GM11168 (cell line): ENCODE measurements at regions not wholly inside any gene's neighbourhood (a gene's known extent, or its start where the extent isn't known, plus 50 kb on each side); places are given as distances from the start of the nearest gene placed in this dataset.
"Not testable (repeated sequence)": the region's sequence is repeated elsewhere in the genome, so short reads cannot be mapped to it uniquely, and the experiment has no call there.

ENCODE experiments used
- in situ Hi-C: fragments of 300-500 bp; cut with MboI; formaldehyde crosslinking; loops from one replicate; pipeline ENCODE4 v1.12.0; 2022; ENCODE audit warnings: low sequenced_read_pairs; ENCODE audit not compliant: unreplicated experiment

DNA sequence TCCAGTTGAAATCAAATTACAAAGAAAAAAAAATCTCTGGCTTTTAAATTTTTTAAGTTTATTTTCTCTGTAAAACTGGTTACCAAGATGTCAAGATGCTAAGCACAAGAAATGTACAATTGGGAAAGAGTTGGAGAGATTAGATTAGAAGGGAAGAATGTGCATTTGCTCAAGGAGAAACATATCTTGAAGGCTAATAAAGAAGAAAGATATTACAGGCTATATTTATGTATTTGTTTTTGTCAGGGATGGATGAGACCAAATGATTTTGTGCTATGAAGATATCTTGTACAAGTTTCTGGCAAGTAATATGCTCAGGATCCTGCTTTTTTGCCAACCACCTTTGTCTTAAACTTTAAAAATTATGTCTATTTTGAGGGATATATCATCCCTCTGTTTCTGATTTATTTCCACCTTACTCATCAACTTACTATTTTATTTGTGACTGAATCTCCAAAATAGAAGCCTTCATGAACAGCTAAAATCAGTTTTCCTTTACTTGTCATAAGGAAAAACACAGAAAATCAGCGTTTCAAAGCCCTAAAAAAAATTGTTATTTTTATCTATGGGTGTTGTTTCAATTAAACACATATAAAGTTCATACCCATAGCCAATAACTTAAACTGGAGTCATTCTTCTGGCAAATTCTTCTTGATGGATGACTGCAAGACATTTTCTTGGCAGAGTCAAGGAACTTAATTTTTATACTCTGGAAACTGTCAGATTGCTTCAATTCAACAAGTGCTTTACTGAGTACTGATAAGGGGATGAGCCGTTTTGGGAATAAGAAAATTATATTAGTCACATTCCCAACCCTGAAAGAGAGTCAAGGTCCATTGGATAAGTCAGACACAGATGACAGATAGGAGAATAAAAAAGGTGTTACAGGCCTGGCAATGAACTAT is 141.8 kb downstream of the CTH start:
- in situ Hi-C loops: no loop called here

DNA sequence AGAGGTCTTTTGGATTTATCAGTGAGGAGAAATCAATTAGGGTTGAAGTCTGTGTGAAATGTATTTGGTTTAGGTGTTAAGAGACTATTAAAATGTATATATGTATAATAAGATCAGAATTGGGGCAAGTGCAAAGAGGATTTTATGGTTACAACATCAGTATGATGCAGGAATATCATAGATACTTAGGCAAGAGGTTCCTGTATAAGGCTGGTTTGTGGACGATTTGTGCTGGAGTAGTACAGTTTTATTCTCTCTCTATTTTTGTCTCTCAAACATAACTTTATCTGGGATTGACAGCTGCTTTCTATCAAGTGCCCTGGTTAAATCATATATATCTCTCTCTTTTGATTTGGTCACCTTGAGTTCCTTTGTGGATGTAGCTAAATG is 142.5 kb downstream of the CTH start:
- in situ Hi-C loops: no loop called here

DNA sequence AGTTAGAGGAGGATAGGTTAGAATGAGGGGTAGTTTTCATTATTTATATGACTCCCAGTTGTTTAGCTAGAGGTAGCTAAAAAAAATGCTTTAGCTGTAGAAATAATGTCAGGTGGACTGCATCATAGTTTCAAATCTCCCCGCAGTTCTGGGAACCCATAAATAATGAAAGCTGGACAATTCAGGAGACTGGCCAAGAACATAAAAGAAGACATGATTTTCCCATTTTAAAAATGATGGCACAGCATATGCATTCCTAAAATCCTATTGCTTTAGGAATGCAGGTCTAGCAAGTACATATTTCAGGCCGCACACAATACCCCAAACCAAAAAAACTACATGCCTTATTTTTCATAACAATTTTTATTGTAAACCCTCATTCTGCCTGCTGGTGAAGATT is 143.3 kb downstream of the CTH start:
- in situ Hi-C loops: no loop called here

DNA sequence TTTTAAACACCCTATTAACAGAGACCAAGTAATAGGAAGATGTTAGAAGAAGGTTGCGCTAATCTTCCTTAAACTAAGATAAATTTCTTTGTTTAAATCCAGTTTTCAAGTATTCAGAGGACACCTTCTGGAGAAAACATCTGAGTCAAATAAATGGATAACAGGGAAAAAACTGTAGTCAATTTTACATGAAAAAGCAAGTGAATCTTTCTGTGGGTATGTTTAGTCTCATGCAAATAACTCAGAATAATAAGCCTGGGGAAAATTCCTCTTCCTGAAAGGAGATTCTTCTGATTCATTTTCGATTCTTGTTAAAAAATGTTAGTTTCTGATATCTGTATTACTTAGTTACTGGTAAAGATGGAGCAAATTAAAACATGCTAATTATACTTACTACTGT is 145.5 kb downstream of the CTH start:
- in situ Hi-C loops: no loop called here

DNA sequence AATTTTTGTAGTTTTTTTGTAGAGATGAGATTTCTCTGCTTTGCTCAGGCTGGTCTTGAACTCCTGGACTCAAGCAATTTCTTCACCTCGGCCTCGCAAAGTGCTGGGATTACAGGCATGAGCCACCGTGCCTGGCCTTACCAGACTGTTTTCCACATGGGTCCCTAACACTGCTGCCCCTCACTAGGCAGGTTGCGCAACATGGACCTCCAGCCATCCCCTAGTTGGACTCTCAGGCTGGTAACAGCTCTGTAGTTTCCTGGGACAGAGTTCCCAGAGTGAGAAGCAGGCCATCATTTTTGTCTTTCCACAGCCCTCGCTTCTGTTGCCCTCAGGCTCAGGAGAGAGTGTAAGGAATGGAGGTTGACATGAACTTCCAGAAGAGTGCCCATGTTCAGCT is 156.1 kb downstream of the CTH start:
- in situ Hi-C loops: no loop called here

DNA sequence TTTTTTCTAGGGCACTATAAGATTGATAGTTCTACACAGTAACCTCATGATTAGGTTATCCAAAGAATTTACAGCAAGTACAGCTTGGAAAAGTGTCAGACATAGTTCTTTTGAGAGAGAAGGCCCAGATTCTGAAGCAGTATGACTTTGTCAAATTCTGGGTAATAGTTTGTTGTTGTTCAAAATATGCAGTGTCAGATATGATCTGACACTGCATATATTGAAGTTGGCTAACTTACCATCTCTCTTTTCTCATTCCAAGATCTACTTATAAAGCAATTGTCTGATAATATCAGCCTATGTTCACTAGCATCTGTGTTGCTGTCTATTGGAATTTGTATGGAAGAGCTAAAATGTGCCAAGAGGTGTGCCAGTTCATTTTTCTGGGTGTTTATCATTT is 160.1 kb downstream of the CTH start:
- in situ Hi-C loops: no loop called here

DNA sequence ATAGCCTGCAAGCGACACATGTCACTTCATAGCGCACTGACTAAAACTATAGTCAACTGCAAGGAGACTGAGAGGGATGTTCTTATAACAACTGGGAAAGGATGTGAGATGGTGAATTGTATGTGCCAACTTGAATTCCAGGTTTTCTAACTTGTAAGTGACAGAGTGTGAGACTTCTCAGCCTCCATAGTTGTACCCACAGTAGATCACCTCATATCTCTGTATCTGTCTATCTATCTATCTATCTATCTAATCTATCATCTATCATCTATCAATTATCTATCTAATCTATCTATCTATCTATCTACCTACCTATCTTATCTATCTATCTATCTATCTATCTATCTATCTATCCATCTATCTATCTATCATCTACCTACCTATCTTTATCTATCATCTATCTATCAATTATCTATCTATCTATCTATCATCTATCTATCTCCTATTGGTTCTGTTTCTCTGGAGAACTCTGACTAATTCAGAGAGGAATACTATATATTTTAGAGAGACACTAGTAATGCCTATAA is 162.3 kb downstream of the CTH start:
- in situ Hi-C loops: no loop called here

DNA sequence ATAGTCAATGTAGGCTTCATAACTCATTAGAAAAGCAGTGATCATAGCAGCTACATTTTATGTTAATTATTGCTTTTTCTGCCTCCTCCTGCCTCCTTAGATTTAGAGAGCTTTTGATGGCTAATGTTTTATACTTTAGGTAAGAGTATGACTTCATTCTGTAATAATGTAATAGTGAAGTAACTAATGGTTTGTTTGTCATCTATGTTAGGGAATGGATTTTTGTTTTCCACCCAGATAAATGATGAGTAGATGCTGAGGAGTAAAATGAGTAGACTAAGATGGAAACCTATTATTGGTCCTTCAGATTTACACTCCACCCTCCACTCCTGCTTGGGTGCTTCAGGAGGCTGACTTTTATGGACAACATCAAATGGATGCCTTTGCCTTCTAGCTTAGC is 170.6 kb downstream of the CTH start:
- in situ Hi-C loops: no loop called here

DNA sequence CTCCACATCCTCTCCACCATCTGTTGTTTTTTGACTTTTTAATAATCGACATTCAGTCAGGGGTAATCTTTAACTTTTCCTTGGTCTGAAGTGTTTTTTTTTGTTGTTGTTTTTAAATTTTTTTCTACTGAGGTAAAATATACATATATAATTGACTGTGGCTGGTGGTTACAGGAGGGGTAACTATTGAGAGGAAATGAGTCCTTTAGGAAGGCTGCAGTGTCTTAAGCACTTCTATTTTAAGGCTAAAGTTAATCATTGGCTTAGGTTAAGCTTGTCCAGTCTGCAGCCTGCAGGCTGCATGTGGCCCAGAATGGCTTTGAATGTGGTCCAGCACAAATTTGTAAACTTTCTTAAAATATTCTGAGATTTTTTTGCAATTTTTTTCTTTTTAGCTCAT is 172.5 kb downstream of the CTH start:
- in situ Hi-C loops: no loop called here

DNA sequence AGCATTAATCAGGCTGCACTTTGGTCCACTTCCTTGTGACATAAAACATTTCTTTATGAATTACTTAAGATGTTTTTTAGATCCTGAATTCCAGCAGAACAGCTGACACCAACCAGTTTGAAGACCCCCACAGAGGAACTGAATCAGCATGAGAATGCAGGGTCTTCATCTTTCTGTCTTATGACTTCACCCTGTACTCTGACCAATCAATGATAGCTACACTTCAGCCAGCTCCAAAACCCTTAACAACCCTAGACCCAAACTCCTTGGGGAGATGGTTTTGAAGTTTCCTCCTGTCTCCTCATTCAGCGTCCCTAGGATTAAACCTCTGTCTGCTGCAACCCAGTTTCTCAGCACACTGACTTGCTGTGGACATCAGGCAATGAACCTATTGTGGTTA is 175.0 kb downstream of the CTH start:
- in situ Hi-C loops: no loop called here

DNA sequence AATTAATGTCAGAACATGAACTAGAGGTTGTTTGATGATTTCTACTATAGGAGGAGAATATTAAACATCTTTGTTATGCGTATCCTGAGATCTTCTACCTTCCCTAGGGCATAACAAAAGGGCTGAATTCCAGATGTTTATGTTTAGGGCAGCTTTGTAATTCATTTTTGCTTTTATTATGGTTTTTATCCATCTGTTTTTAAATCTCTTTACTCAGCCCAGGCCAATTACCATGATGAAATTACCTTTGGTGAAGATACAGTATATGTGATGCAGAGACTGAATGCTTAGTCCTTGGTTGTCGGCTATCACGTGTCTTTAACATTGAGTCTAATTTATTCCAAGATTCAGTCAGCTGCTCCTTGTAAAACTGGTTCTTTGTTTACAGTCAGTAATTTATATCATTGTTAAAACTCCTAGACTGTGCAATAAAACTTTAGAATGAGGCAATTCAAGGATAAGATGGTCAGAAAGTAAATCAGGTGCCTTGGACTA is 176.9 kb downstream of the CTH start:
- in situ Hi-C loops: no loop called here

DNA sequence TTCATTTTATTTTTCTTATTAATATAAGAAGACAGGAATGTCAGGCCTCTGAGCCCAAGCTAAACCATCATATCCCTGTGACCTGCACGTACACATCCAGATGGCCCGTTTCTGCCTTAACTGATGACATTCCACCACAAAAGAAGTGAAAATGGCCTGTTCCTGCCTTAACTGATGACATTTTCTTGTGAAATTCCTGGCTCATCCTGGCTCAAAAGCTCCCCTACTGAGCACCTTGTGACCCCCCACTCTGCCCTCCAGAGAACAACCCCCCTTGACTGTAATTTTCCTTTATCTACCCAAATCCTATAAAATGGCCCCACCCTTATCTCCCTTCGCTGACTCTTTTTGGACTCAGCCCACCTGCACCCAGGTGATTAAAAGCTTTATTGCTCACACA is 182.5 kb downstream of the CTH start:
- in situ Hi-C loops: not testable (repeated sequence)

DNA sequence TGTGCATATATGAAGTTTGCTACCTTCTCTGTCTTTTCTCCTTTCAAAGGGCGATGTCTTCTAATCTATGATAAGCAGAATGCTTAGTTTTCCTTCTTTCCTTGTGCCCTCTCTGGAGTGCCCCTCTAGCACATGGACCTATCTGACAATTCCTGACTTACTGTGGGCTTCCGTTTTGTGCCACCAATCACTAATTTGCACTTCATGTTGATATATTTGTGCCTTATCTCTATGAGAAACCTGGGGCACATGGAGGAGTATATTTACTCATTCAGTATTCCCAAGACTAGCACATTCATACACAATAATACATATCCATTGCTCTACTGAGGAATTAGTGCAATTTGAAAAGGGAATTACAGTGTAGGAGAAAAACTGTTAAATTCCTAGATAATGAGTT is 197.7 kb downstream of the CTH start:
- in situ Hi-C loops: no loop called here

DNA sequence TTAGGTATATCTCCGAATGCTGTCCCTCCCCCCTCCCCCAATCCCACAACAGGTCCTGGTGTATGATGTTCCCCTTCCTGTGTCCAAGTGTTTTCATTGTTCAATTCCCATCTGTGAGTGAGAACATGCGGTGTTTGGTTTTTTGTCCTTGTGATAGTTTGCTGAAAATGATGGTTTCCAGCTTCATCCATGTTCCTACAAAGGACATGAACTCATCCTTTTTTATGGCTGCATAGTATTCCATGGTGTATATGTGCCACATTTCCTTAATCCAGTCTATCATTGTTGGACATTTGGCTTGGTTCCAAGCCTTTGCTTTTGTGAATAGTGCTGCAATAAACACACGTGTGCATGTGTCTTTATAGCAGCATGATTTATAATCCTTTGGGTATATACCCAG is 199.1 kb downstream of the CTH start:
- in situ Hi-C loops: not testable (repeated sequence)

DNA sequence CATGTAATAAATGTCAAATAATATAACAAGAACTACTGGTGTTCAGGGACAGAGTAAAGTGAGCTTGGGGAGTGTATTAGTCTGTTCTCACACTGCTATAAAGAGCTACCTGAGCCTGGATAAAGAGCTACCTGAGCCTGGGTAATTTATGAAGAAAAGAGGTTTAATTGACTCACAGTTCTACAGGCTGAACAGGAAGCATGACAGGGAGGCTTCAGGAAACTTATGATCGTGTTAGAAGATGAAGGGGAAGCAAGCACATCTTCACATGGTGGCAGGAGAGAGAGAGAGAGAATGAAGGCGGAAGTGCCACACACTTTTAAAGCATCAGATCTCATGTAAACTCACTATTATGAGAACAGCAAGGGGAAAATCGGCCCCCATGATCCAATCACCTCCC is 205.9 kb downstream of the CTH start:
- in situ Hi-C loops: no loop called here

DNA sequence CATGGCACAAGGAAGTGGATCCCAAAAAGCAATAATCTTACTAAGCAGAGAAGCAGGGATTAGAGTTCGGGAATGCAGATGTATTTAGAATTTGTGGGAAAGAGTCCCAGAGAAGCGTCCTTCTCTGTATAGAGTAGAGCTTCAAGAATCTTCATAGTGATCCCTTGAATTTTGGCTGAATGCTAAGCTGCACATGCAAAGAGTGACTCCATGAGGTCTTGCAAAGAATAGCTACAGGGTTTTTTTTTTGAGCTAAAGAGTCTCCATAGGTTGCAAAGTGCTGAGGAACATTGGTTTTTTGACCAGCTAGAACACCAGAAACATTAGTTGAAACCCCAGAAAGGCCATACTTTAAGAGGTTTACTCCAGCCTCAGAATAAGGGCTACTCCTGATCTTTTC is 206.7 kb downstream of the CTH start:
- in situ Hi-C loops: no loop called here

DNA sequence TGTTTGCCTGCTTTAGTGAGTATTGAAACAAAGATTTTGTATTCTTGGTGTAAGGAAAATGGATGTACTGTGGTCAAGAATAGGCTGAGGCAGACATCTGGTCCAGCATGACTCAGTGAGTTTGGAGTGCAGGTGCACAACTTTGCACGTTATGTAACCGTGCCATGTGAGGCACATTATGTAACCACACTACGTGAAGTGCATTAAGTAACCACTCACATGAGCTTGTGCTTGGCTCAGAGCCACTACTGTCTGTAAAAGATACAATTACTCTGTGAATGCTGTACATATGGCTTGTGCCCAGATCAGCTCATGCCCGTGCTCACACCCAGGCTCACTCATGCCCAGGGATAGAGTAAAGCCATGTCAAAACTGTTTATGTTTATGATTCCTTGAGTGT is 216.8 kb downstream of the CTH start:
- in situ Hi-C loops: no loop called here

DNA sequence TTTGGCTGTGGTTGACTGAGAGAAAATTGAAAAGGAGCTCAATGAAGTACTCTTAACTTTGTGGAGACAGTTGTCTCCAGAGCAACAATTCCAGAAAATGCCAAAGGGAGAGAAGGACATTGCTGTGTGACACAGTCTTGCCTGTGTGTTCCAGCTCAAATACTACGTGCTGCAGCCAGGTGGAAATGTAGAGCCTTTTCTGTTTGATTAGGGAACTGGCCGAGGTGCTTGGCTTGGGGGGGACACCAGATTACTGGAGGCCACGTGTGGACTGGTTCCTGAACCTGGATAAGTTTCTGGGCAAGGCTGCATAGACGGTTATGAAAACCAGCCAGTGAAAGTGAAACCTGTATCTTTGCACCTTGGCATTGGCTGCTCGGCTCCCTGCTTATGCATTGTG is 217.9 kb downstream of the CTH start:
- in situ Hi-C loops: no loop called here

DNA sequence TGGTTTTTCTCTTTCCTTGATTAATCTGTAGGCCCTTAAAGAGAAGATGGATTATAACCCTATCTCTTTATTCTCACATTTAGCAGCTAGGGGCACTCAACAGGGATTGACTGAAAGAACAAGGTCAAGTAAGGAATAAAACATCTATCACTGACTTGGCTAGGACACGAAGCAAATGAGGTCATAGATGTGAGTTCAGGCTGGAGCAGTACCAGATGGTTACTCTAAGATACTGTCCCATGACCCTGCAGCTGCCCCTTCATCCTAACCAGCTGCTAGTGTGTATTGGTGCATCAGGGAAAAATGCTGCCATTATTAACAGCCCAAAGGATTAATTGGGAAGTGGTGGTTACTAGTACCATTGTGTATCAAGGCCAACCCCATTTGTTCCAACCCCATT is 221.9 kb downstream of the CTH start:
- in situ Hi-C loops: no loop called here

DNA sequence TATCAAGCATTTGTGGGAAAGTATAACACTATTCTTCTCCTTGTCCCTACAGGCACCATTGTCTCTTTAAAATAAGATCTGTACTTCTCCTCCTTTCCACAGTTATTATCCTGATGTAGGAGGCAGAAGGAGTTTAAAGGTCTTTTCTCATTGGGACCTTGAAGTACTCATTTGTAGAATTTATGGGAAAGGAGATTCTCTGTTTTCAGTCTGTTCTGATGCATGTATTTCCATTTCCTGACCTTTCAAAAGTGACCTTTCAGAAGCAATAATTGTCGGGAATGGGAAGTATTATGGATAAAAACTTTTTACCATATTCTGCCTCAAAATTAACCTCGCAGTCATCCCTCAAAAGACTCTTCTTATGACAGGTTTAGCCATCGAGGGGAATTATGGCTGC is 224.8 kb downstream of the CTH start:
- in situ Hi-C loops: no loop called here

DNA sequence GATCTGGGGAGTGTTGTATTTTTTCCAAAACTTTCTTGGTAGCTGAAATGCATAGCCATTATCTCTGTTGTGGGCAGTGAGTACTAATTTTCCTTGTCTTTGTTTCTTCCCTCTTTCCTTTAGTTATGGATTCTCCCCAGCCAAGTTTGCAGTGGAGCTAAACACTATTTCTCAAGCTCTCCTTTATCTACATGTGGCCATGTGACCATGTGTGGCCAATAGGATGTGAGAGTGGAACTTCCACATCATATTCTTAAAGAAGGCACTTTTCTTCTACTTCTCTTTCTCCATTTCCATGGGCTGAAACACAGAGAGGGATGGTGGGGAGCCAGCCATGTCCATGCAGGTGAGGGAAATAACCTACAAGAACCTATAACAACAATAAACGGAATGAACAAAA is 230.8 kb downstream of the CTH start:
- in situ Hi-C loops: no loop called here

DNA sequence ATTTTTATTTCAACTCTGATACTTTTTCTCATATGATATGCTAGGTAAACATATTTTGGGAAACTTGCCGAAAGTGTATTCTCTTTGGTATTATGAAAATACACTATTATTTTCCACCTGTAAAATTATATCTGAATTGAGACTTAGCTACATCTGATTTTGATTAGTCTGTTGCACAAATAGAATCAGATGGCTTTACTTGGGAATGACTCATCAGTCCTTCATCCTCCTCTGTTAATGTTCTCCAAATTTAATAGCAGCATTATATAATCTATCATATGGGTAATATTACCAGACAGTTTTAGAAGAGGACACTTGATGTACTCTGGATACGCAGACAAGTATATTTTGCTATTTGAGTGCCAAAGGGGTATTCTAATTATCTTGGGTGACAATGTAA is 245.3 kb downstream of the CTH start:
- in situ Hi-C loops: no loop called here
